Effector memory CD4-positive, alpha-beta T cell (primary cell): ENCODE measurements at regions not wholly inside any gene's neighbourhood (a gene's known extent, or its start where the extent isn't known, plus 50 kb on each side); places are given as distances from the start of the nearest gene placed in this dataset.

Experiments
- DNase-seq, 3 donors: peaks; one replicate each; pipeline ENCODE4 v3.0.0-alpha.2; 2020
- H3K27ac ChIP-seq: 2 replicates; pipeline ENCODE4 v1.7.0; 2013; ENCODE audit warnings: mild to moderate bottlenecking, low read length, moderate library complexity; ENCODE audit not compliant: insufficient read depth, poor library complexity, severe bottlenecking
- H3K27me3 ChIP-seq: replicated peaks from 2 replicates; pipeline ENCODE4 v1.7.0; 2013; ENCODE audit warnings: mild to moderate bottlenecking, low read length; ENCODE audit not compliant: insufficient read depth, control insufficient read depth, poor library complexity, severe bottlenecking
- H3K36me3 ChIP-seq: 2 replicates; pipeline ENCODE4 v1.7.0; 2013; ENCODE audit warnings: mild to moderate bottlenecking, low read length, moderate library complexity; ENCODE audit not compliant: control insufficient read depth, insufficient read depth
- H3K4me1 ChIP-seq: 2 replicates; pipeline ENCODE4 v1.7.0; 2013; ENCODE audit warnings: low read length, mild to moderate bottlenecking; ENCODE audit not compliant: control insufficient read depth, insufficient read depth, poor library complexity, severe bottlenecking
- H3K4me3 ChIP-seq: 2 replicates; pipeline ENCODE4 v1.7.0; 2013; ENCODE audit warnings: low read length, low read depth, mild to moderate bottlenecking; ENCODE audit not compliant: insufficient read depth, poor library complexity, severe bottlenecking
- H3K9me3 ChIP-seq: 2 replicates; pipeline ENCODE4 v1.7.0; 2013; ENCODE audit warnings: mild to moderate bottlenecking, low read length, moderate library complexity; ENCODE audit not compliant: control insufficient read depth

DNA sequence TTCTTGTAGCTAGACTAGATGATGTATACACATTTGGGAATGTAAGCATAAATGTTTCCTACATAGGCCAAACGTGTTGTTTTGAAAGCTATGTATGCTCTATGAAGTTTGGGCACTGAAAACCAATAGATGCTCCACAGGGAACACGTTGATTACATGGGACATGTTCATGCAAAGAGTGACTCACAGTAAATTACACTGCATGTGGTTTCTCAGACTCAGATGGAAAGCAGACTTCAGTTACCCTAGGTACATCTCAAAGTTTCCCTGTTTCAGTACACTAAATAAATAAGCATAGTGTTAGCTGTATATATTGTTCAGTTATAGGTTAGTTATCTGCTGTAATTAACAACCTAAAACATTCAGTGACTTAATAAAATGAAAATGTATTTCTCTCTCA, 301.9 kb upstream of the RUNX1 start:
- H3K36me3 ChIP-seq = no peaks in the 10 kb centered on the region
- DNase-seq = no peak
- no peak overlapping the region for H3K4me3 ChIP-seq
- H3K27ac ChIP-seq = no peak overlapping the region
- no peaks in the 10 kb centered on the region for H3K4me1 ChIP-seq
- H3K9me3 ChIP-seq = no peaks in the 10 kb centered on the region
- H3K27me3 ChIP-seq = no peaks in the 10 kb centered on the region

DNA sequence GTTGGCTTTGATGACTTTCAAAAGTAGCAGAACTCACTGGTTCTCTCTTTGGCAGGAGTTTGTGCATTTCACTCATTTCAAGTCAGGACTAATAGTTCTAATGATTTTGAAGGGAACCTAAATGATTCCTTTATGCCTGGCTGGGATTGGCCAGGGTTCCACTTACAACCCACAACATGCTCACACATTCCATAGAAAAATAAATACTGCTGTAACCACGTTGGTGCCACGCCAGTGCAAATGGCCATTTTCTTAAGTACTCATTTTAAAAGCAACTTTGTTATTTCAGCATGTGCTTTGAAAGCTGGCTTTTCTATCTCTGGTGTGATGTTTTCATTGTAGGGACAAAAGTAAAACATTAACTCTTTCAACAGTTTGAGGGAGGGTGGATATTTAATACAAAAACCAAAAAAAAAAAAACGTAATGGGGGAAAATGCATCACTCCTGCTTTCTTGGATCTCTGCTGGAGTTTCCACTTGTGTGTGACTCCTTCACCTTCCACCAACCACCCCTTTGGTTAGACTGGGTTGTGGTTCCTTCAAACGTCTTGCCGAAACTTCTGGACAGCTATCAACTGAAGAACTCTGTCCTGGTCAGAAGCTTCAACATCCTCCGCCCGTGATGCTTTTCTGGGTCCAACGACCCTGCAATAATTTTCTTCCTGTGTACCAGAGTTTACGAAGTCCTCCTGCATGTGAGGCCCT, 300.4 kb upstream of the RUNX1 start:
- Histone ChIP-seq H3K27ac (no peak overlapping the region), H3K27me3 (no peaks in the 10 kb centered on the region), H3K36me3 (no peaks in the 10 kb centered on the region), H3K4me3 (no peak overlapping the region), H3K4me1 (no peaks in the 10 kb centered on the region), H3K9me3 (no peaks in the 10 kb centered on the region)
- no peak for DNase-seq

- no peak overlapping the region for H3K4me3 ChIP-seq
- DNase-seq = no peak
- no peaks in the 10 kb centered on the region for H3K9me3 ChIP-seq
- H3K27ac ChIP-seq = no peak overlapping the region
- no peaks in the 10 kb centered on the region for H3K4me1 ChIP-seq
- no peaks in the 10 kb centered on the region for H3K36me3 ChIP-seq
- no peaks in the 10 kb centered on the region for H3K27me3 ChIP-seq
Measured at GRCh38 chr21:35348686-35349085, 299.6 kb upstream of the RUNX1 start.

GRCh38 chr21:35346697-35347096, 297.6 kb upstream of the RUNX1 start:
- no peak for DNase-seq
- no peaks in the 10 kb centered on the region for H3K36me3 ChIP-seq
- no peak overlapping the region for H3K4me3 ChIP-seq
- no peaks in the 10 kb centered on the region for H3K27me3 ChIP-seq
- H3K9me3 ChIP-seq = no peaks in the 10 kb centered on the region
- no peak overlapping the region for H3K27ac ChIP-seq
- H3K4me1 ChIP-seq = no peaks in the 10 kb centered on the region

DNA sequence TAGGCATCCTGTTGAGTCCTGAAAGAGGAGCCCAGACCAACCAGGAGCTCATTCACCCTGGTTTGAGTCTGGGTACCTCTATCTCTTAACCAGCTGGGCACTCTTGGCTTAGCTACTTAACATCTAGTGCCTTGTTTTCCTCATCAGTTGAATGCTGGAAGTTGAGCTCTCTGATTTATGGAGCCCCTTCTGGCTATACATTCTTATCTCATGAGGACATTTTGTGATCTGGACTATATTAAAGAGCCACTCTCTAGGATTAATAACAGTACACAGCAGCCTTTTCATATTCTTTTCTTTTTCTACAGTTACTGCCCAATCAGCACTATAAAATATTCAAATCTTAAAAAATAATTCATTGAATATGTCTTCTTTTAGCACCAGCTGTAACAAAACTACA, 296.9 kb upstream of the RUNX1 start:
- DNase-seq = no peak
- Histone ChIP-seq H3K27ac (no peak overlapping the region), H3K9me3 (no peaks in the 10 kb centered on the region), H3K4me3 (no peak overlapping the region), H3K36me3 (no peaks in the 10 kb centered on the region), H3K4me1 (no peaks in the 10 kb centered on the region), H3K27me3 (no peaks in the 10 kb centered on the region)

- Histone ChIP-seq H3K4me1 (no peaks in the 10 kb centered on the region), H3K27ac (no peak overlapping the region), H3K4me3 (no peak overlapping the region), H3K27me3 (no peaks in the 10 kb centered on the region), H3K9me3 (no peaks in the 10 kb centered on the region), H3K36me3 (no peaks in the 10 kb centered on the region)
- no peak for DNase-seq
Measured at GRCh38 chr21:35344582-35344981, 295.5 kb upstream of the RUNX1 start.

GRCh38 chr21:35343046-35343819, 294.1 kb upstream of the RUNX1 start:
- DNase-seq = no peak
- Histone ChIP-seq H3K27ac (no peak overlapping the region), H3K4me1 (no peaks in the 10 kb centered on the region), H3K9me3 (no peaks in the 10 kb centered on the region), H3K4me3 (peak overlapping the region; percentile 33), H3K36me3 (no peaks in the 10 kb centered on the region), H3K27me3 (no peaks in the 10 kb centered on the region)

DNA sequence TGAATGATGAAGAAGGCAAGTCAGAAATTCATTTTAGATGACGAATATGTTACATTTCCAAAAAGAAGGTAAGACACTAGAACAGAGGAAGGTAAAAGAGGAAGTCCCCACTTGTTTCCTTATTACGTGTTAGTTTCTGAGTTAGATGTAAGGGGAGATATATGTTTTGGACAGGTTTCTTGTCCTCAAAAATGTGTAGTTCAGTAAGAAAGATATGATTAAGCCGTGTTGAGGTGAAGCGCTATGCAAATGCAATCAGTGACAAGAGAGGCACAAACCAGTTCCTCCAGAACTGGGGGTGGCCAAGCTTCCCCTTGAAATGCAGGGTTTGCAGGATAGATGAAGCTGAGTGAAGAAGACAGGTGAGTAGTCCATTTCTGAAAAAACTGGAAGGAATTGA, 293.3 kb upstream of the RUNX1 start:
- Histone ChIP-seq H3K27ac (no peak overlapping the region), H3K36me3 (no peaks in the 10 kb centered on the region), H3K9me3 (no peaks in the 10 kb centered on the region), H3K4me3 (peak overlapping the region; percentile 9), H3K4me1 (no peaks in the 10 kb centered on the region), H3K27me3 (no peaks in the 10 kb centered on the region)
- DNase-seq = no peak

GRCh38 chr21:35340273-35340672, 291.2 kb upstream of the RUNX1 start:
- no peaks in the 10 kb centered on the region for H3K4me1 ChIP-seq
- no peak overlapping the region for H3K4me3 ChIP-seq
- no peaks in the 10 kb centered on the region for H3K9me3 ChIP-seq
- DNase-seq = no peak
- H3K36me3 ChIP-seq = no peaks in the 10 kb centered on the region
- H3K27ac ChIP-seq = no peak overlapping the region
- no peaks in the 10 kb centered on the region for H3K27me3 ChIP-seq

DNA sequence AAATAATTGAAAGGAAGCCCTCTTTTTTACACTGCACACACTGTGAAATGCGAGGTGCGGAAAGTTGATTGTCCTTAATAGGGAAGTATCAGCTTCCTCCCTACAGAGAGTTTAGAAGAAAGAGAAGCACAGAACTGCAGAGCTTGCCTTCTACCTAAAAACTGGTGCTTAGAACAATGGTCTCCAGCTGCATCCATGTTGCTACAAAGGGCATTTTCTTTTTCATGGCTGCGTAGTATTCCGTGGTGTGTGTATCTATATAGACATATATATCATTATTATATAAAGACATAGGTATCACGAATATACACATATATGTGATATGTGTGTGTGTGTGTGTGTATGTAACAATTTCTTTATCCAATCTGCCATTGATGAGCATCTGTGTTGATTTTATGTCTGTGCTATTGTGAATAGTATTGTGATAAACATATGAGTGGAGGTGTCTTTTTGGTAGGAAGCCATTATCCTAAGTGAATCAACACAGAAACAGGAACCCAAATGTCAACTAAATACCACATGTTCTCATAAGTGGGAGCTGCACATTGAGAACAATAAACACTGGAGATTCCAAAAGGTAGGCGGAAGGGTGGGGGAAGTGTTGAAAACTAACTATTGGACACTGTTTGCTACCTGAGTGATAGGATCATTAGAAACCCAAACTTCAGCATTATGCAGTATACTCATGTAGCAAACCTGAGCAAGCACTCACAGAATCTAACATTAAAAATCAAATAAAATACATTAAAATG, 290.0 kb upstream of the RUNX1 start:
- Histone ChIP-seq H3K27me3 (no peaks in the 10 kb centered on the region), H3K4me3 (no peak overlapping the region), H3K4me1 (no peaks in the 10 kb centered on the region), H3K27ac (no peak overlapping the region), H3K36me3 (no peaks in the 10 kb centered on the region), H3K9me3 (no peaks in the 10 kb centered on the region)
- DNase-seq = no peak
